GM23338 (cell line): ENCODE measurements at regions not wholly inside any gene's neighbourhood (a gene's known extent, or its start where the extent isn't known, plus 50 kb on each side); places are given as distances from the start of the nearest gene placed in this dataset.

Source experiments
- ATAC-seq: fragments of 200-7000 bp; cut with Tn5 transposase; 3 replicates; pipeline ENCODE4 v1.9.1; 2020
- DNase-seq: peaks from one replicate; pipeline ENCODE4 v3.0.0-alpha.2; 2015; ENCODE audit warnings: low spot score
- H2AFZ ChIP-seq: fragments of 200-600 bp; sonication (generic); 2 replicates; pipeline ENCODE4 v1.8.0; 2016; ENCODE audit warnings: antibody characterized with exemption, mild to moderate bottlenecking, moderate library complexity
- H3F3A ChIP-seq: fragments of 200-600 bp; sonication (generic); replicated peaks from 2 replicates; pipeline ENCODE4 v1.8.0; 2017; ENCODE audit warnings: antibody characterized with exemption, mixed run types, low read depth
- H3K27ac ChIP-seq: fragments of 200-600 bp; sonication (generic); 2 replicates; pipeline ENCODE4 v1.6.1; 2016; ENCODE audit warnings: low read depth
- H3K27me3 ChIP-seq: fragments of 200-600 bp; sonication (generic); 2 replicates; pipeline ENCODE4 v1.8.0; 2016; ENCODE audit warnings: mild to moderate bottlenecking, mixed run types, moderate library complexity; ENCODE audit not compliant: insufficient read depth
- H3K36me3 ChIP-seq: fragments of 200-600 bp; sonication (generic); 2 replicates; pipeline ENCODE4 v1.8.0; 2016; ENCODE audit warnings: mild to moderate bottlenecking; ENCODE audit not compliant: insufficient read depth
- H3K4me1 ChIP-seq: fragments of 200-600 bp; sonication (generic); 2 replicates; pipeline ENCODE4 v1.8.0; 2016; ENCODE audit warnings: mild to moderate bottlenecking, moderate library complexity; ENCODE audit not compliant: insufficient read depth
- H3K4me2 ChIP-seq: fragments of 200-600 bp; sonication (generic); 2 replicates; pipeline ENCODE4 v1.7.1; 2017; ENCODE audit warnings: mixed run types
- H3K4me3 ChIP-seq: fragments of 200-600 bp; sonication (generic); 2 replicates; pipeline ENCODE4 v1.6.1; 2016; ENCODE audit warnings: mixed run types
- H3K79me2 ChIP-seq: fragments of 200-600 bp; sonication (generic); replicated peaks from 2 replicates; pipeline ENCODE4 v1.8.0; 2017; ENCODE audit warnings: mild to moderate bottlenecking; ENCODE audit not compliant: insufficient read depth
- H3K9me2 ChIP-seq: fragments of 200-600 bp; sonication (generic); 2 replicates; pipeline ENCODE4 v1.8.0; 2017; ENCODE audit not compliant: insufficient read depth
- H4K20me1 ChIP-seq: fragments of 200-600 bp; sonication (generic); replicated peaks from 2 replicates; pipeline ENCODE4 v1.8.0; 2017; ENCODE audit warnings: mild to moderate bottlenecking; ENCODE audit not compliant: insufficient read depth
- H3K27ac Mint-ChIP-seq: 2 replicates; pipeline ENCODE4 v1.8.0; 2020; ENCODE audit warnings: inconsistent platforms, mild to moderate bottlenecking, moderate library complexity, mixed read lengths
- H3K27me3 Mint-ChIP-seq: 3 replicates; pipeline ENCODE4 v1.8.0; 2022; ENCODE audit warnings: low read depth, mild to moderate bottlenecking, moderate library complexity, mixed read lengths, inconsistent platforms; ENCODE audit not compliant: insufficient read depth, poor library complexity
- H3K36me3 Mint-ChIP-seq: 3 replicates; pipeline ENCODE4 v1.8.0; 2021; ENCODE audit warnings: low read depth, mild to moderate bottlenecking, inconsistent platforms, moderate library complexity, mixed read lengths
- H3K4me1 Mint-ChIP-seq: 3 replicates; pipeline ENCODE4 v1.8.0; 2020; ENCODE audit warnings: mild to moderate bottlenecking, inconsistent platforms, mixed read lengths
- H3K4me3 Mint-ChIP-seq: 3 replicates; pipeline ENCODE4 v1.8.0; 2021; ENCODE audit warnings: moderate library complexity, mild to moderate bottlenecking, inconsistent platforms, mixed read lengths
- H3K9me3 Mint-ChIP-seq: 3 replicates; pipeline ENCODE4 v1.8.0; 2020; ENCODE audit warnings: moderate library complexity, mild to moderate bottlenecking, inconsistent platforms, mixed read lengths
- CREB1 ChIP-seq: fragments of 250-450 bp; sonication (Bioruptor Pico); IDR thresholded peaks from 2 replicates; pipeline ENCODE4 v1.5.0; 2020; ENCODE audit warnings: low read depth, mild to moderate bottlenecking, moderate library complexity
- EZH2 ChIP-seq: fragments of 200-600 bp; sonication (generic); IDR thresholded peaks from one replicate; pipeline ENCODE4 v1.8.0; 2017; ENCODE audit warnings: antibody characterized with exemption, mild to moderate bottlenecking, low read depth; ENCODE audit not compliant: unreplicated experiment
- JUNB ChIP-seq: IDR thresholded peaks from one replicate; pipeline ENCODE4 v1.6.1; 2016; ENCODE audit warnings: antibody characterized with exemption; ENCODE audit not compliant: unreplicated experiment
- NANOG ChIP-seq: IDR thresholded peaks from 2 replicates; pipeline ENCODE4 v1.6.1; 2016; ENCODE audit warnings: antibody characterized with exemption, borderline replicate concordance
- POLR2AphosphoS5 ChIP-seq: IDR thresholded peaks from 2 replicates; pipeline ENCODE4 v1.6.1; 2016; ENCODE audit warnings: antibody characterized with exemption, low read depth
- STAT1 ChIP-seq: IDR thresholded peaks from one replicate; pipeline ENCODE4 v1.6.1; 2016; ENCODE audit warnings: antibody characterized with exemption; ENCODE audit not compliant: unreplicated experiment
- ZNF114 ChIP-seq: fragments of 250-450 bp; sonication (Bioruptor Pico); IDR thresholded peaks from 2 replicates; pipeline ENCODE4 v1.5.0; 2020; ENCODE audit warnings: mild to moderate bottlenecking, moderate library complexity
- ZNF331 ChIP-seq: fragments of 250-450 bp; sonication (Bioruptor Pico); IDR thresholded peaks from 2 replicates; pipeline ENCODE4 v1.5.0; 2020; ENCODE audit warnings: low read depth, mild to moderate bottlenecking, moderate library complexity
- TF ChIP-seq, protein P1 (sequence below): IDR thresholded peaks from one replicate; pipeline ENCODE4 v1.6.1; 2018; ENCODE audit warnings: antibody characterized with exemption; ENCODE audit not compliant: unreplicated experiment
- TF ChIP-seq, protein P2 (sequence below): fragments of 250-450 bp; sonication (Bioruptor Pico); IDR thresholded peaks from 2 replicates; pipeline ENCODE4 v1.5.0; 2020; ENCODE audit warnings: mild to moderate bottlenecking, moderate library complexity
- TF ChIP-seq, protein P3 (sequence below), 2 experiments: fragments of 200-600 bp in 1 of 2; sonication (generic) in 1 of 2; conservative IDR thresholded peaks; 2 replicates each; pipeline versions ENCODE4 v1.5.1 to v1.6.1; 2016 to 2017; ENCODE audit warnings: antibody characterized with exemption in 2 of 2, low read depth in 2 of 2, mild to moderate bottlenecking in 2 of 2, moderate library complexity in 1 of 2
- TF ChIP-seq, protein P4 (sequence below): IDR thresholded peaks from 2 replicates; pipeline ENCODE4 v1.6.1; 2016; ENCODE audit warnings: antibody characterized with exemption

DNA sequence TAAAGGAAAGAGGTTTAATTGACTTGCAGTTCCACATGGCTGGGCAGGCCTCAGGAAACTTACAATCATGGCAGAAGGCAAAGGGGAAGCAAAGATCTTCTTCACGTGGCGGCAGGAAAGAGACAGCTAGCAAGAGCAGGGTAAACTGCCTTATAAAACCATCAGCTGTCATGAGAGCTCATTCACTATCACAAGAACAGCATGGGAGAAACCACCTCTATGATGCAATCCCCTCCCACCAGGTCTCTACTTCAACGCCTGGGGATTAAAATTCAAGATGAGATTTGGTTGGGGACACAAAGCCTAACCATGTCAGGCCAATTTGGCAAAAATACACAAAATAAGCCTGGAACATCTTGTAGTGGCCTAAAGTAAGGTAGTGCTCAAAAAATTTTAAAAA is 152.6 kb downstream of the COL6A3 start:
- Histone ChIP-seq H3K9me2 (no peaks in the 10 kb centered on the region), H3K4me3 (no peak overlapping the region), H3F3A (no peaks in the 10 kb centered on the region), H3K27me3 (no peaks in the 10 kb centered on the region), H3K79me2 (no peaks in the 10 kb centered on the region), H3K27ac (no peak overlapping the region), H3K4me2 (no peak overlapping the region), H4K20me1 (no peaks in the 10 kb centered on the region), H3K4me1 (no peaks in the 10 kb centered on the region), H2AFZ (0 out of 2 replicates have a peak overlapping the region, but pooled peaks have one; percentile 52), H3K36me3 (no peaks in the 10 kb centered on the region)
- H3K4me1 Mint-ChIP-seq, result peaks cover 14% of the 10 kb centered on the region
- peaks cover 2% of the 10 kb centered on the region for H3K27me3 Mint-ChIP-seq
- no peak for ATAC-seq
- H3K27ac Mint-ChIP-seq, result no peak overlapping the region; the same call in 1 of the 2 replicates
- no peaks in the 10 kb centered on the region for H3K9me3 Mint-ChIP-seq
- TF ChIP-seq STAT1 (no peak), EZH2 (no peak), ZNF331 (CRISPR knock-in tag) (no peak), ZNF114 (no peak), JUNB (no peak), CREB1 (CRISPR knock-in tag) (no peak), NANOG (no peak), POLR2AphosphoS5 (no peak)
- TF ChIP-seq, protein P1, sequence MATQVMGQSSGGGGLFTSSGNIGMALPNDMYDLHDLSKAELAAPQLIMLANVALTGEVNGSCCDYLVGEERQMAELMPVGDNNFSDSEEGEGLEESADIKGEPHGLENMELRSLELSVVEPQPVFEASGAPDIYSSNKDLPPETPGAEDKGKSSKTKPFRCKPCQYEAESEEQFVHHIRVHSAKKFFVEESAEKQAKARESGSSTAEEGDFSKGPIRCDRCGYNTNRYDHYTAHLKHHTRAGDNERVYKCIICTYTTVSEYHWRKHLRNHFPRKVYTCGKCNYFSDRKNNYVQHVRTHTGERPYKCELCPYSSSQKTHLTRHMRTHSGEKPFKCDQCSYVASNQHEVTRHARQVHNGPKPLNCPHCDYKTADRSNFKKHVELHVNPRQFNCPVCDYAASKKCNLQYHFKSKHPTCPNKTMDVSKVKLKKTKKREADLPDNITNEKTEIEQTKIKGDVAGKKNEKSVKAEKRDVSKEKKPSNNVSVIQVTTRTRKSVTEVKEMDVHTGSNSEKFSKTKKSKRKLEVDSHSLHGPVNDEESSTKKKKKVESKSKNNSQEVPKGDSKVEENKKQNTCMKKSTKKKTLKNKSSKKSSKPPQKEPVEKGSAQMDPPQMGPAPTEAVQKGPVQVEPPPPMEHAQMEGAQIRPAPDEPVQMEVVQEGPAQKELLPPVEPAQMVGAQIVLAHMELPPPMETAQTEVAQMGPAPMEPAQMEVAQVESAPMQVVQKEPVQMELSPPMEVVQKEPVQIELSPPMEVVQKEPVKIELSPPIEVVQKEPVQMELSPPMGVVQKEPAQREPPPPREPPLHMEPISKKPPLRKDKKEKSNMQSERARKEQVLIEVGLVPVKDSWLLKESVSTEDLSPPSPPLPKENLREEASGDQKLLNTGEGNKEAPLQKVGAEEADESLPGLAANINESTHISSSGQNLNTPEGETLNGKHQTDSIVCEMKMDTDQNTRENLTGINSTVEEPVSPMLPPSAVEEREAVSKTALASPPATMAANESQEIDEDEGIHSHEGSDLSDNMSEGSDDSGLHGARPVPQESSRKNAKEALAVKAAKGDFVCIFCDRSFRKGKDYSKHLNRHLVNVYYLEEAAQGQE, result no peak
- TF ChIP-seq, protein P2, sequence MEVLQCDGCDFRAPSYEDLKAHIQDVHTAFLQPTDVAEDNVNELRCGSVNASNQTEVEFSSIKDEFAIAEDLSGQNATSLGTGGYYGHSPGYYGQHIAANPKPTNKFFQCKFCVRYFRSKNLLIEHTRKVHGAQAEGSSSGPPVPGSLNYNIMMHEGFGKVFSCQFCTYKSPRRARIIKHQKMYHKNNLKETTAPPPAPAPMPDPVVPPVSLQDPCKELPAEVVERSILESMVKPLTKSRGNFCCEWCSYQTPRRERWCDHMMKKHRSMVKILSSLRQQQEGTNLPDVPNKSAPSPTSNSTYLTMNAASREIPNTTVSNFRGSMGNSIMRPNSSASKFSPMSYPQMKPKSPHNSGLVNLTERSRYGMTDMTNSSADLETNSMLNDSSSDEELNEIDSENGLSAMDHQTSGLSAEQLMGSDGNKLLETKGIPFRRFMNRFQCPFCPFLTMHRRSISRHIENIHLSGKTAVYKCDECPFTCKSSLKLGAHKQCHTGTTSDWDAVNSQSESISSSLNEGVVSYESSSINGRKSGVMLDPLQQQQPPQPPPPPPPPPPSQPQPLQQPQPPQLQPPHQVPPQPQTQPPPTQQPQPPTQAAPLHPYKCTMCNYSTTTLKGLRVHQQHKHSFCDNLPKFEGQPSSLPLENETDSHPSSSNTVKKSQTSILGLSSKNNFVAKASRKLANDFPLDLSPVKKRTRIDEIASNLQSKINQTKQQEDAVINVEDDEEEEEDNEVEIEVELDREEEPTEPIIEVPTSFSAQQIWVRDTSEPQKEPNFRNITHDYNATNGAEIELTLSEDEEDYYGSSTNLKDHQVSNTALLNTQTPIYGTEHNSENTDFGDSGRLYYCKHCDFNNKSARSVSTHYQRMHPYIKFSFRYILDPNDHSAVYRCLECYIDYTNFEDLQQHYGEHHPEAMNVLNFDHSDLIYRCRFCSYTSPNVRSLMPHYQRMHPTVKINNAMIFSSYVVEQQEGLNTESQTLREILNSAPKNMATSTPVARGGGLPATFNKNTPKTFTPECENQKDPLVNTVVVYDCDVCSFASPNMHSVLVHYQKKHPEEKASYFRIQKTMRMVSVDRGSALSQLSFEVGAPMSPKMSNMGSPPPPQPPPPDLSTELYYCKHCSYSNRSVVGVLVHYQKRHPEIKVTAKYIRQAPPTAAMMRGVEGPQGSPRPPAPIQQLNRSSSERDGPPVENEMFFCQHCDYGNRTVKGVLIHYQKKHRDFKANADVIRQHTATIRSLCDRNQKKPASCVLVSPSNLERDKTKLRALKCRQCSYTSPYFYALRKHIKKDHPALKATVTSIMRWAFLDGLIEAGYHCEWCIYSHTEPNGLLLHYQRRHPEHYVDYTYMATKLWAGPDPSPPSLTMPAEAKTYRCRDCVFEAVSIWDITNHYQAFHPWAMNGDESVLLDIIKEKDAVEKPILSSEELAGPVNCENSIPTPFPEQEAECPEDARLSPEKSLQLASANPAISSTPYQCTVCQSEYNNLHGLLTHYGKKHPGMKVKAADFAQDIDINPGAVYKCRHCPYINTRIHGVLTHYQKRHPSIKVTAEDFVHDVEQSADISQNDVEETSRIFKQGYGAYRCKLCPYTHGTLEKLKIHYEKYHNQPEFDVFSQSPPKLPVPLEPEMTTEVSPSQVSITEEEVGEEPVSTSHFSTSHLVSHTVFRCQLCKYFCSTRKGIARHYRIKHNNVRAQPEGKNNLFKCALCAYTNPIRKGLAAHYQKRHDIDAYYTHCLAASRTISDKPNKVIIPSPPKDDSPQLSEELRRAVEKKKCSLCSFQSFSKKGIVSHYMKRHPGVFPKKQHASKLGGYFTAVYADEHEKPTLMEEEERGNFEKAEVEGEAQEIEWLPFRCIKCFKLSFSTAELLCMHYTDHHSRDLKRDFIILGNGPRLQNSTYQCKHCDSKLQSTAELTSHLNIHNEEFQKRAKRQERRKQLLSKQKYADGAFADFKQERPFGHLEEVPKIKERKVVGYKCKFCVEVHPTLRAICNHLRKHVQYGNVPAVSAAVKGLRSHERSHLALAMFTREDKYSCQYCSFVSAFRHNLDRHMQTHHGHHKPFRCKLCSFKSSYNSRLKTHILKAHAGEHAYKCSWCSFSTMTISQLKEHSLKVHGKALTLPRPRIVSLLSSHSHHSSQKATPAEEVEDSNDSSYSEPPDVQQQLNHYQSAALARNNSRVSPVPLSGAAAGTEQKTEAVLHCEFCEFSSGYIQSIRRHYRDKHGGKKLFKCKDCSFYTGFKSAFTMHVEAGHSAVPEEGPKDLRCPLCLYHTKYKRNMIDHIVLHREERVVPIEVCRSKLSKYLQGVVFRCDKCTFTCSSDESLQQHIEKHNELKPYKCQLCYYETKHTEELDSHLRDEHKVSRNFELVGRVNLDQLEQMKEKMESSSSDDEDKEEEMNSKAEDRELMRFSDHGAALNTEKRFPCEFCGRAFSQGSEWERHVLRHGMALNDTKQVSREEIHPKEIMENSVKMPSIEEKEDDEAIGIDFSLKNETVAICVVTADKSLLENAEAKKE (CRISPR knock-in tag), result no peak
- TF ChIP-seq, protein P3, sequence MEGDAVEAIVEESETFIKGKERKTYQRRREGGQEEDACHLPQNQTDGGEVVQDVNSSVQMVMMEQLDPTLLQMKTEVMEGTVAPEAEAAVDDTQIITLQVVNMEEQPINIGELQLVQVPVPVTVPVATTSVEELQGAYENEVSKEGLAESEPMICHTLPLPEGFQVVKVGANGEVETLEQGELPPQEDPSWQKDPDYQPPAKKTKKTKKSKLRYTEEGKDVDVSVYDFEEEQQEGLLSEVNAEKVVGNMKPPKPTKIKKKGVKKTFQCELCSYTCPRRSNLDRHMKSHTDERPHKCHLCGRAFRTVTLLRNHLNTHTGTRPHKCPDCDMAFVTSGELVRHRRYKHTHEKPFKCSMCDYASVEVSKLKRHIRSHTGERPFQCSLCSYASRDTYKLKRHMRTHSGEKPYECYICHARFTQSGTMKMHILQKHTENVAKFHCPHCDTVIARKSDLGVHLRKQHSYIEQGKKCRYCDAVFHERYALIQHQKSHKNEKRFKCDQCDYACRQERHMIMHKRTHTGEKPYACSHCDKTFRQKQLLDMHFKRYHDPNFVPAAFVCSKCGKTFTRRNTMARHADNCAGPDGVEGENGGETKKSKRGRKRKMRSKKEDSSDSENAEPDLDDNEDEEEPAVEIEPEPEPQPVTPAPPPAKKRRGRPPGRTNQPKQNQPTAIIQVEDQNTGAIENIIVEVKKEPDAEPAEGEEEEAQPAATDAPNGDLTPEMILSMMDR (conservative IDR thresholded peaks at IDR 0.05; ENCODE audit: low read depth in 2 of 2), result no peak
- TF ChIP-seq, protein P4, sequence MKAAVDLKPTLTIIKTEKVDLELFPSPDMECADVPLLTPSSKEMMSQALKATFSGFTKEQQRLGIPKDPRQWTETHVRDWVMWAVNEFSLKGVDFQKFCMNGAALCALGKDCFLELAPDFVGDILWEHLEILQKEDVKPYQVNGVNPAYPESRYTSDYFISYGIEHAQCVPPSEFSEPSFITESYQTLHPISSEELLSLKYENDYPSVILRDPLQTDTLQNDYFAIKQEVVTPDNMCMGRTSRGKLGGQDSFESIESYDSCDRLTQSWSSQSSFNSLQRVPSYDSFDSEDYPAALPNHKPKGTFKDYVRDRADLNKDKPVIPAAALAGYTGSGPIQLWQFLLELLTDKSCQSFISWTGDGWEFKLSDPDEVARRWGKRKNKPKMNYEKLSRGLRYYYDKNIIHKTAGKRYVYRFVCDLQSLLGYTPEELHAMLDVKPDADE, result no peak
- no peaks in the 10 kb centered on the region for H3K36me3 Mint-ChIP-seq
- H3K4me3 Mint-ChIP-seq, result no peak overlapping the region
- DNase-seq, result no peak
